Parathyroid adenoma (tissue), 2 donors: ENCODE measurements at regions not wholly inside any gene's neighbourhood (a gene's known extent, or its start where the extent isn't known, plus 50 kb on each side); places are given as distances from the start of the nearest gene placed in this dataset.

Source experiments
- H2AFZ ChIP-seq: fragments of 300-600 bp; sonication (generic); one replicate; pipeline ENCODE4 v1.7.0; 2017; ENCODE audit warnings: antibody characterized with exemption, mild to moderate bottlenecking
- H3K27ac ChIP-seq: fragments of 300-600 bp; sonication (generic); one replicate; pipeline ENCODE4 v1.7.0; 2017
- H3K27me3 ChIP-seq: fragments of 300-600 bp; sonication (generic); one replicate; pipeline ENCODE4 v1.7.0; 2017; ENCODE audit warnings: low read length; ENCODE audit not compliant: control insufficient read depth, insufficient read depth
- H3K36me3 ChIP-seq: fragments of 300-600 bp; sonication (generic); one replicate; pipeline ENCODE4 v1.7.0; 2017; ENCODE audit warnings: low read length; ENCODE audit not compliant: control insufficient read depth, insufficient read depth
- H3K4me1 ChIP-seq: fragments of 300-600 bp; sonication (generic); one replicate; pipeline ENCODE4 v1.7.0; 2017; ENCODE audit warnings: control low read depth
- H3K4me2 ChIP-seq: fragments of 300-600 bp; sonication (generic); one replicate; pipeline ENCODE4 v1.7.0; 2017; ENCODE audit warnings: low read length
- H3K4me3 ChIP-seq: fragments of 300-600 bp; sonication (generic); one replicate; pipeline ENCODE4 v1.7.0; 2017; ENCODE audit warnings: low read depth, low read length
- H3K79me2 ChIP-seq: fragments of 300-600 bp; sonication (generic); one replicate; pipeline ENCODE4 v1.7.0; 2017; ENCODE audit warnings: control low read depth
- H3K9ac ChIP-seq: fragments of 300-600 bp; sonication (generic); one replicate; pipeline ENCODE4 v1.7.0; 2017; ENCODE audit warnings: mild to moderate bottlenecking
- H3K9me3 ChIP-seq: fragments of 300-600 bp; sonication (generic); one replicate; pipeline ENCODE4 v1.7.0; 2017; ENCODE audit warnings: low read length; ENCODE audit not compliant: control insufficient read depth
- CTCF ChIP-seq: fragments of 300-600 bp; sonication (generic); IDR thresholded peaks from one replicate; pipeline ENCODE4 v1.7.0; 2017; ENCODE audit warnings: antibody characterized with exemption, mild to moderate bottlenecking
- donor health status: primary hyperparathyroidism.

GRCh38 chr11:70605468-70605815 is 207.1 kb downstream of the CTTN start:
- TF ChIP-seq CTCF: no peak
- Histone ChIP-seq H3K4me1 (peaks cover 4% of the 10 kb centered on the region), H3K9ac (no peak overlapping the region), H3K4me3 (no peak overlapping the region), H3K27ac (no peak overlapping the region), H3K79me2 (no peaks in the 10 kb centered on the region), H2AFZ (no peak overlapping the region), H3K4me2 (no peak overlapping the region), H3K27me3 (no peaks in the 10 kb centered on the region), H3K36me3 (no peaks in the 10 kb centered on the region), H3K9me3 (no peaks in the 10 kb centered on the region)

GRCh38 chr11:70605846-70606245 is 207.5 kb downstream of the CTTN start:
- Histone ChIP-seq H3K9me3 (no peaks in the 10 kb centered on the region), H3K4me1 (peaks cover 4% of the 10 kb centered on the region), H3K9ac (no peak overlapping the region), H2AFZ (no peak overlapping the region), H3K4me3 (no peak overlapping the region), H3K27ac (no peak overlapping the region), H3K4me2 (no peak overlapping the region), H3K79me2 (no peaks in the 10 kb centered on the region), H3K27me3 (no peaks in the 10 kb centered on the region), H3K36me3 (no peaks in the 10 kb centered on the region)
- no peak for TF ChIP-seq CTCF

GRCh38 chr11:70606248-70606950 is 208.1 kb downstream of the CTTN start:
- Histone ChIP-seq H3K27me3 (no peaks in the 10 kb centered on the region), H3K36me3 (no peaks in the 10 kb centered on the region), H2AFZ (no peak overlapping the region), H3K27ac (no peak overlapping the region), H3K4me2 (no peak overlapping the region), H3K9me3 (no peaks in the 10 kb centered on the region), H3K4me1 (peaks cover 4% of the 10 kb centered on the region), H3K79me2 (no peaks in the 10 kb centered on the region), H3K9ac (no peak overlapping the region), H3K4me3 (no peak overlapping the region)
- no peak for TF ChIP-seq CTCF

GRCh38 chr11:70606951-70607330 is 208.6 kb downstream of the CTTN start:
- H3K27me3 ChIP-seq: no peaks in the 10 kb centered on the region
- no peak overlapping the region for H3K4me3 ChIP-seq
- no peaks in the 10 kb centered on the region for H3K9me3 ChIP-seq
- no peak overlapping the region for H3K4me2 ChIP-seq
- H3K79me2 ChIP-seq: no peaks in the 10 kb centered on the region
- H3K4me1 ChIP-seq: peaks cover 4% of the 10 kb centered on the region
- H3K9ac ChIP-seq: no peak overlapping the region
- no peak for TF ChIP-seq CTCF
- H3K27ac ChIP-seq: no peak overlapping the region
- H3K36me3 ChIP-seq: no peaks in the 10 kb centered on the region
- no peak overlapping the region for H2AFZ ChIP-seq

GRCh38 chr11:70607561-70607960 is 209.2 kb downstream of the CTTN start:
- Histone ChIP-seq H3K36me3 (no peaks in the 10 kb centered on the region), H3K9me3 (no peaks in the 10 kb centered on the region), H3K79me2 (no peaks in the 10 kb centered on the region), H3K4me3 (no peak overlapping the region), H3K27me3 (no peaks in the 10 kb centered on the region), H3K4me1 (peaks cover 4% of the 10 kb centered on the region), H3K27ac (no peak overlapping the region), H3K4me2 (no peak overlapping the region), H2AFZ (no peak overlapping the region), H3K9ac (no peak overlapping the region)
- TF ChIP-seq CTCF: no peak
